ENCODE measurements at regions not wholly inside any gene's neighbourhood (a gene's known extent, or its start where the extent isn't known, plus 50 kb on each side); places are given as distances from the start of the nearest gene placed in this dataset.
A peak's percentile ranks its signal among the peaks of the same experiment; 100 is the strongest.
"Not testable (repeated sequence)": the region's sequence is repeated elsewhere in the genome, so short reads cannot be mapped to it uniquely, and the experiment has no call there.

DNA sequence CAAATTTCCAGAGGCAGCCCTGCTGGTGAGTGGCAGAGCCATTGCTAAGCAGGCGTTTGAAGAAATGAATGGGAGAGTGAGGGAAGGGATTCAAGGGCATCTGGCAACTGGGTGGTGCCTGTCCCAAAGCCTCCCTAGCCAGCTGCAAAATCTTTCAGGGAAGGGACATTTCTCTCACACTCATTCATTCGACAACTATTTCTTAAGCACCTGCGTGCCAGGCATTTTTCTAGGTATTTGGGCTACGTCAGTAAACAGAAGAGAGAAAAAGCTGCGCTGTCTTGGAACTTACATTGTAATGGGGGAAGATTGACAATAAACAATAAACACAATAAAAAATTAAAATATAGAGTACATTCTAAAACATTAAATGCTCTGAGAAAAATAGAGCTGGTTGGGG, 301.9 kb upstream of the USP24 start:
- no peak for DNase-seq (ENCODE audit: low read depth)
- H3K4me3 ChIP-seq (ENCODE audit: low read depth, low read length) = no peak overlapping the region
- TF ChIP-seq, protein P1, sequence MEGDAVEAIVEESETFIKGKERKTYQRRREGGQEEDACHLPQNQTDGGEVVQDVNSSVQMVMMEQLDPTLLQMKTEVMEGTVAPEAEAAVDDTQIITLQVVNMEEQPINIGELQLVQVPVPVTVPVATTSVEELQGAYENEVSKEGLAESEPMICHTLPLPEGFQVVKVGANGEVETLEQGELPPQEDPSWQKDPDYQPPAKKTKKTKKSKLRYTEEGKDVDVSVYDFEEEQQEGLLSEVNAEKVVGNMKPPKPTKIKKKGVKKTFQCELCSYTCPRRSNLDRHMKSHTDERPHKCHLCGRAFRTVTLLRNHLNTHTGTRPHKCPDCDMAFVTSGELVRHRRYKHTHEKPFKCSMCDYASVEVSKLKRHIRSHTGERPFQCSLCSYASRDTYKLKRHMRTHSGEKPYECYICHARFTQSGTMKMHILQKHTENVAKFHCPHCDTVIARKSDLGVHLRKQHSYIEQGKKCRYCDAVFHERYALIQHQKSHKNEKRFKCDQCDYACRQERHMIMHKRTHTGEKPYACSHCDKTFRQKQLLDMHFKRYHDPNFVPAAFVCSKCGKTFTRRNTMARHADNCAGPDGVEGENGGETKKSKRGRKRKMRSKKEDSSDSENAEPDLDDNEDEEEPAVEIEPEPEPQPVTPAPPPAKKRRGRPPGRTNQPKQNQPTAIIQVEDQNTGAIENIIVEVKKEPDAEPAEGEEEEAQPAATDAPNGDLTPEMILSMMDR (IDR thresholded peaks at IDR 0.05; ENCODE audit: insufficient read depth, low read length) = no peak

DNA sequence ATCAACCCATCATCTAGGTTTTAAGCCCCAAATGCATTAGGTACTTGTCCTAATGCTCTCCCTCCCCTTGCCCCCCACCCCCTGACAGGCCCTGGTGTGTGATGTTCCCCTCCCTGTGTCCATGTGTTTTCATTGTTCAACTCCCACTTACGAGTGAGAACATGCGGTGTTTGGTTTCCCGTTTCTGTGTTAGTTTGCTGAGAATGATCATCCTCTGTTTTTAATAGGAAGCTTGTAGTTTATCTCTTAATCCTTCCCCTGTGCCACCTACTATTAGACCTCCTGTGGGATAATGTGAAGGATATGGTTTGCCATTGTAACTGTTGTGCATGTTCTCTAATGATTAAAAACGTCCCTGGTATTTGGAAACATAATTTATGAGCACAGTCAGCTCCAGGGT, 299.4 kb upstream of the USP24 start:
- not testable (repeated sequence) for H3K4me3 ChIP-seq (ENCODE audit: low read depth, low read length); DNase-seq (ENCODE audit: low read depth)

DNA sequence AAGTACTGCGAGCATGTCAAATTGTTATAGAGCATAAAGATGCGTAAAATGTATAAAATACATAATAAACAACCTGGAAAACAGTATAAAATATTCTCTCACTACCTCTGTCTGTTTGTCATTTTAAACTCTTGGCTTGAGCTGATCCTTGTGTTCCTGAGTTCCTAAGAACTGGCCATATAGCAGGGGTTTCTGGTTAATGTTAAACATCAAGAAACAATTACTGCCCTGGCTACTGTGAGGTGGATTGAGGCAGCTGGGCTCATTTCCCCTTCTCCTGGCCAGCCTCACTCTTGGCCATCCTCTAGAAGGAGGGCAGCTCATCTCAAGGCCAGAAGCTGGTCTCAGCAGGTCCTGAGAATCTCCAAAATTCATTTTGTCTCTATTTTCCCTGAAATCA, 297.3 kb upstream of the USP24 start:
- TF ChIP-seq, protein P1 (IDR thresholded peaks at IDR 0.05; ENCODE audit: insufficient read depth, low read length) = no peak
- H3K4me3 ChIP-seq (ENCODE audit: low read depth, low read length) = no peak overlapping the region
- no peak for DNase-seq (ENCODE audit: low read depth)

DNA sequence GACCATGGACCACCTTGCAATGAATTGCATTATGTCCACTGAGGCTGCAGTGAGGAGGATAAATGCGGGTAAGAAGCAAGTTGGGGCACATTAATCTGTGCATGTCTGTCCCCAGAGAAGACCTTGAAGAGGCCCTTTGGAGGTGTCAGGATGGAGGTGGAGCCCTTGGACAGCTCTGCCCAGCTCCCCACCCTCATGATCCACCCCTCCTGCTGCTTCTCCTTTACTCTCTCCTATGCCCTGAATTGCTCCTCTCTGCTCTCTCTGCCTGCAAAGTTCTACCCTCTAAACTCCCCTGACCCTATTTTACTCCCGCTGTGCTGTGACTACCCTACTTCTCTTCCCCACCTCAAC, 292.4 kb upstream of the USP24 start:
- TF ChIP-seq, protein P1 (IDR thresholded peaks at IDR 0.05; ENCODE audit: insufficient read depth, low read length) = no peak
- no peak overlapping the region for H3K4me3 ChIP-seq (ENCODE audit: low read depth, low read length)
- no peak for DNase-seq (ENCODE audit: low read depth)

DNA sequence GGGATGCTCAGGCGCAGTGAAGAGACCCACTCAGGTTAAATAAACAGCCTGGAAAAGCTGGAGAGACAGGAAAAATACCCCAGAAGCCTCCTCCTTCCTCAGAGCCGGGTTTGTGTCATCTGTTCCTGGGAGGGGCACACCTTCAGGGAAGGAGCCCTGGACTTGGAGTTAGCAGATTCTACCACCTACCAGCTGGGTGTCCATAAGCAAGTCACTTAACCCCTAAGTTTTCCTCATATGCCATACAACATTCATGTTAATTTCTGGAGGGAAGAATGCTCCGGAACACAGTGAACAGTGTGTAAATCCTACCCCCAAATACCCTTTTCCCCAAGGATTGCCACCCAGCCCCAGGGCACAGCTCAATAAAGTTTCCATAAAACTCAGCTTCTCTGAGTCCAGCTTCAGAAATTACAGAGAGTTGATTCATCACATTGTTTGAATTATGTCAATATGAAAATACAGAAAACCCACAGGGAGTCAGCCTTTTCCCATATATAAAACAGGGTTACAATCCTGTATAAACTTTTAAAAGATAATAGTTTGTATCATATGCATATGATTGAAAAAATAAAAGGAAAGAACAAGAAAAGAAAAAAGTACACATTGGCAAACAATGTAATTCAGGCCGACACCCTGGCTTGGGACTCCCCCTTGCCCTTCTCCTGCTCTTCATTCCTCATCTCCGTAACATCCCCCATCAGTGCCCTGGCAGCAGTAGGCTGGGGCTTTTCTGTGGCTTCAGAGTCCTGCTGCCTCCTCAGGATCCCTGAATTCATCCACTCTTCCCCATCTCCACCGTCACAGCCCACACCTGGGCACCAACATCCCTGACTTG, 291.8 kb upstream of the USP24 start:
- DNase-seq (ENCODE audit: low read depth) = peak; percentile 65
- H3K4me3 ChIP-seq (ENCODE audit: low read depth, low read length) = no peak overlapping the region
- TF ChIP-seq, protein P1 (IDR thresholded peaks at IDR 0.05; ENCODE audit: insufficient read depth, low read length) = no peak

DNA sequence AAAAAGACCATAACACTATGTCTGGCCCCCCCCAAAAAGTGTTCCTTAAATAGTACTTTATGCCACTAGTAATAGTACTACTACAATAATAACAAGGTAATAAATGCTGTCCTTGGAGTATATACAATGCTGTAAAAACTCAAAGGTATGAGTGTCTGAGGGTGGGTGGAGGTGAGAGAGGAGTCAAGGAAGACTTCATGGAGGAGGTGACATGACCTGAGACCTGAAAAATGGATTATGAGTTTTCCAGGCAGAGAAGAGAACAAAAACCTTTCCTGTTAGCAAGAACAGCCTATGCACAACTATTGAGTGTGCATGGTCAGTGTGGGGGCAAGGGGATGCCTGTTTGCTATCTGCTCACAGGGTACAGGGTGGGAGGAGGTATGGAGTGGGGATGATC, 290.2 kb upstream of the USP24 start:
- DNase-seq (ENCODE audit: low read depth) = no peak
- H3K4me3 ChIP-seq (ENCODE audit: low read depth, low read length) = no peak overlapping the region
- TF ChIP-seq, protein P1 (IDR thresholded peaks at IDR 0.05; ENCODE audit: insufficient read depth, low read length) = no peak

DNA sequence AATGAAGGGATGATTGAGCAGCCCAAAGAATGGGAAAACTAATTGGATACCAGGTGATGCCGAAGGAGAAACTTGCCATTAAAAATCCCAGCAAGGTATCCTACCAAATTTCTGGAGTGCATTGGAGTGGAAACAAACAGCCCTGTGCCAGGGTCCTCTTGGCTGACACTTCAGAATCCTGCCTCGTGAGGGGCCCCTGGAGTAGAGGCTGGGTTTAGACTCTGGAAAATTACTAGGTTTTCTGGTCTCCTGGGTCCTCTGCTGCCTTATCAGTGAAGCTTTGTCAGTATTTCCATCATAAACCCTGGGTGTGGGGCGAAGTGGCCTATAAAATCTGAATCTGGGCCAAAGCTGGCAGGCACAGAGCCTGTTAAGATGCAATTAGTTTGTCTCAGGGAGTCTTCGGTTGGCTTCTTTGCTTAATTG, 289.2 kb upstream of the USP24 start:
- H3K4me3 ChIP-seq (ENCODE audit: low read depth, low read length) = no peak overlapping the region
- DNase-seq (ENCODE audit: low read depth) = peak; percentile 50
- TF ChIP-seq, protein P1 (IDR thresholded peaks at IDR 0.05; ENCODE audit: insufficient read depth, low read length) = peak; percentile 10
